PC-9 (cell line): ENCODE measurements at regions not wholly inside any gene's neighbourhood (a gene's known extent, or its start where the extent isn't known, plus 50 kb on each side); places are given as distances from the start of the nearest gene placed in this dataset.
A peak's percentile ranks its signal among the peaks of the same experiment; 100 is the strongest.

Experiments used
- BruUV-seq: library from RNA; stranded (reverse); fragments of 400-500 nt; replicated peaks from 2 replicates; lab custom pipeline; 2021; lab: Mats Ljungman, UMichigan
- CTCF ChIA-PET: fragments of 300-600 bp; sonication (Branson Sonifier 250); formaldehyde crosslinking; loops from one replicate; lab custom pipeline; 2022; ENCODE audit warnings: antibody characterized with exemption; lab: Charles Lee
- POLR2A ChIA-PET: fragments of 300-600 bp; sonication (Branson Sonifier 250); formaldehyde crosslinking; loops from one replicate; lab custom pipeline; 2022; ENCODE audit warnings: antibody characterized with exemption; ENCODE audit not compliant: unreplicated experiment; lab: Charles Lee
- DNase-seq, 2 experiments: peaks; one replicate each; pipeline versions ENCODE4 v3.0.0 to v3.0.0-alpha.2; 2015 to 2022; ENCODE audit warnings: mixed read lengths in 1 of 2
- H2AFZ ChIP-seq: fragments of 200-600 bp; sonication (generic); 2 replicates; pipeline ENCODE4 v1.8.1; 2017; ENCODE audit warnings: antibody characterized with exemption
- H3F3A ChIP-seq: fragments of 200-600 bp; sonication (generic); 2 replicates; pipeline ENCODE4 v1.8.1; 2017; ENCODE audit warnings: antibody characterized with exemption, mild to moderate bottlenecking, low read depth; ENCODE audit not compliant: insufficient read depth
- H3K27ac ChIP-seq: fragments of 200-600 bp; sonication (generic); 2 replicates; pipeline ENCODE4 v1.6.1; 2016; ENCODE audit warnings: mixed run types
- H3K27me3 ChIP-seq: fragments of 200-600 bp; sonication (generic); 2 replicates; pipeline ENCODE4 v1.6.1; 2016; ENCODE audit warnings: low read depth, mixed run types; ENCODE audit not compliant: insufficient read depth
- H3K36me3 ChIP-seq: fragments of 200-600 bp; sonication (generic); 2 replicates; pipeline ENCODE4 v1.6.1; 2016; ENCODE audit warnings: low read depth, mixed run types
- H3K4me1 ChIP-seq: fragments of 200-600 bp; sonication (generic); replicated peaks from 2 replicates; pipeline ENCODE4 v1.6.1; 2016; ENCODE audit warnings: mixed run types; ENCODE audit not compliant: insufficient read depth
- H3K4me2 ChIP-seq: fragments of 200-600 bp; sonication (generic); 2 replicates; pipeline ENCODE4 v1.6.1; 2017; ENCODE audit warnings: mixed run types
- H3K4me3 ChIP-seq: fragments of 200-600 bp; sonication (generic); 2 replicates; pipeline ENCODE4 v1.6.1; 2016; ENCODE audit warnings: mixed run types
- H3K79me2 ChIP-seq: fragments of 200-600 bp; sonication (generic); 2 replicates; pipeline ENCODE4 v1.6.1; 2017; ENCODE audit warnings: low read depth, mixed run types
- H3K9me2 ChIP-seq: fragments of 200-600 bp; sonication (generic); 2 replicates; pipeline ENCODE4 v1.8.1; 2017; ENCODE audit warnings: mild to moderate bottlenecking; ENCODE audit not compliant: insufficient read depth
- H3K9me3 ChIP-seq: fragments of 200-600 bp; sonication (generic); 2 replicates; pipeline ENCODE4 v1.8.1; 2016; ENCODE audit warnings: low read depth; ENCODE audit not compliant: insufficient read depth
- H4K20me1 ChIP-seq: fragments of 200-600 bp; sonication (generic); 2 replicates; pipeline ENCODE4 v1.8.1; 2017; ENCODE audit not compliant: insufficient read depth
- EZH2 ChIP-seq: fragments of 200-600 bp; sonication (generic); IDR thresholded peaks from 2 replicates; pipeline ENCODE4 v1.8.0; 2017; ENCODE audit warnings: antibody characterized with exemption, low read depth
- intact Hi-C: fragments of 100-400 bp; cut with micrococcal nuclease; formaldehyde crosslinking; loops from one replicate; pipeline ENCODE4 v1.10.0; 2022; ENCODE audit not compliant: unreplicated experiment
- TF ChIP-seq, protein P1 (sequence below): fragments of 200-600 bp; sonication (generic); conservative IDR thresholded peaks from 2 replicates; pipeline ENCODE4 v1.6.1; 2017; ENCODE audit warnings: mixed run types, antibody characterized with exemption, mild to moderate bottlenecking, moderate library complexity

DNA sequence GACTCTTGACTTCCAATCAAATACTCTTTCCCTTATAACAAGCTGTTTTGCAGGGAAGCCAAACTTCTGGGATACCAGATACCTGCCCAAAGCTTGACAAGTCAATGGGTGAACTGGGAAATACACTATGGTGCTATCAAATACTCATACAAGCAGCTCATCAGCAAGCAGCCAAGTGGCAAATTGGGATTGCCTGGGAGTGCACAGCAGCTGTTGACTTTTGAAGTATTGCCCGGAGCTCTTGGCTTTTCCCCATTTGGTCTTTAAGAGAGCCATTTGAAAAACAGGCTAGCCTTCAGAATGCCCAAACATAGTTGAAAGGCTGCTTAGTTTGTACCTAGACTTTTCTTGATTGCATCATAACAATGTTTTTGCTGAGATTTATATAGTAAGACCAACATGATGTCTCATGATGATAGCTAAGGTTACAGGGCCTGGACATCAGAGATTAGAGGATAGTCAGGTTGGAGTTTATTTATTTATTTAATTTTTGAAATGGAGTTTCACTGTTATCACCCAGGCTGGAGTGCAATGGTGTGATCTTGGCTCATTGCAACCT, 210.1 kb upstream of the ZNF608 start:
- H3K36me3 ChIP-seq = no peaks in the 10 kb centered on the region
- H3K27me3 ChIP-seq = no peaks in the 10 kb centered on the region
- H3K9me3 ChIP-seq = no peaks in the 10 kb centered on the region
- H3K9me2 ChIP-seq = no peaks in the 10 kb centered on the region
- TF ChIP-seq, protein P1, sequence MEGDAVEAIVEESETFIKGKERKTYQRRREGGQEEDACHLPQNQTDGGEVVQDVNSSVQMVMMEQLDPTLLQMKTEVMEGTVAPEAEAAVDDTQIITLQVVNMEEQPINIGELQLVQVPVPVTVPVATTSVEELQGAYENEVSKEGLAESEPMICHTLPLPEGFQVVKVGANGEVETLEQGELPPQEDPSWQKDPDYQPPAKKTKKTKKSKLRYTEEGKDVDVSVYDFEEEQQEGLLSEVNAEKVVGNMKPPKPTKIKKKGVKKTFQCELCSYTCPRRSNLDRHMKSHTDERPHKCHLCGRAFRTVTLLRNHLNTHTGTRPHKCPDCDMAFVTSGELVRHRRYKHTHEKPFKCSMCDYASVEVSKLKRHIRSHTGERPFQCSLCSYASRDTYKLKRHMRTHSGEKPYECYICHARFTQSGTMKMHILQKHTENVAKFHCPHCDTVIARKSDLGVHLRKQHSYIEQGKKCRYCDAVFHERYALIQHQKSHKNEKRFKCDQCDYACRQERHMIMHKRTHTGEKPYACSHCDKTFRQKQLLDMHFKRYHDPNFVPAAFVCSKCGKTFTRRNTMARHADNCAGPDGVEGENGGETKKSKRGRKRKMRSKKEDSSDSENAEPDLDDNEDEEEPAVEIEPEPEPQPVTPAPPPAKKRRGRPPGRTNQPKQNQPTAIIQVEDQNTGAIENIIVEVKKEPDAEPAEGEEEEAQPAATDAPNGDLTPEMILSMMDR = no peak
- no peak for TF ChIP-seq EZH2
- H3K4me3 ChIP-seq = no peak overlapping the region
- H4K20me1 ChIP-seq = no peaks in the 10 kb centered on the region
- BruUV-seq = no TSS peak
- H3F3A ChIP-seq = no peaks in the 10 kb centered on the region
- no peaks in the 10 kb centered on the region for H3K4me1 ChIP-seq
- H3K4me2 ChIP-seq = no peak overlapping the region
- intact Hi-C loops = no loop called here
- no peak for DNase-seq
- POLR2A ChIA-PET = no interaction called here
- no peak overlapping the region for H3K27ac ChIP-seq
- H3K79me2 ChIP-seq = no peaks in the 10 kb centered on the region
- CTCF ChIA-PET = no interaction called here
- H2AFZ ChIP-seq = no peak overlapping the region

DNA sequence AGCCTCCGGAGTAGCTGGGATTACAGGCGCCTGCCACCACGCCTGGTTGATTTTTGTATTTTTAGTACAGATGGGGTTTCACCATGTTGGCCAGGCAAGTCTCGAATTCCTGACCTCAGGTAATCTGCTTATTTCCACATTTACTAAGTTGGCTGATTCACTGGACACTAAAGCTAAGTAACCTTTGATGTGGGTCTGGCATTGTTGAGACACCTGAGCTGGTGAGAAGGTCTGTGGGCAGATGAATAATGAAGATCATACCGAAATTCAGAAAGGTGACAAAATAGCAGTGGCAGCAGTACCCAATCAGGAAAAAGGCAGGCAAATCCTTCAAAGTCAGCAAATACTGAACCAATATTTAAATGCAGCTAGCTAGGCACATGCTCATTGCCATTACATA, 210.6 kb upstream of the ZNF608 start:
- CTCF ChIA-PET = no interaction called here
- BruUV-seq = no TSS peak

GRCh38 chr5:124960266-124960665, 213.8 kb upstream of the ZNF608 start:
- peaks cover 3% of the 10 kb centered on the region; the same call in 1 of the 2 replicates for H3F3A ChIP-seq
- no peaks in the 10 kb centered on the region for H3K27me3 ChIP-seq
- no peaks in the 10 kb centered on the region for H3K79me2 ChIP-seq
- H3K4me1 ChIP-seq = peaks cover 19% of the 10 kb centered on the region
- ChIA-PET POLR2A (no interaction called here), CTCF (no interaction called here)
- H3K4me3 ChIP-seq = no peak overlapping the region
- H3K9me3 ChIP-seq = no peaks in the 10 kb centered on the region
- no peak for TF ChIP-seq EZH2
- TF ChIP-seq, protein P1 = no peak
- H2AFZ ChIP-seq = no peak overlapping the region
- no peaks in the 10 kb centered on the region for H3K36me3 ChIP-seq
- no peaks in the 10 kb centered on the region for H4K20me1 ChIP-seq
- no peak overlapping the region for H3K27ac ChIP-seq
- no TSS peak for BruUV-seq
- no peak overlapping the region for H3K4me2 ChIP-seq
- no peak for DNase-seq
- intact Hi-C loops = no loop called here
- no peaks in the 10 kb centered on the region for H3K9me2 ChIP-seq

More for the DNA sequence above, 210.6 kb upstream of the ZNF608 start:
- H3K4me1 ChIP-seq = no peaks in the 10 kb centered on the region
- TF ChIP-seq EZH2 = no peak
- intact Hi-C loops = no loop called here
- POLR2A ChIA-PET = no interaction called here
- H3K9me2 ChIP-seq = no peaks in the 10 kb centered on the region
- DNase-seq = peak in 1 of 2 experiments; percentile 67
- no peaks in the 10 kb centered on the region for H3F3A ChIP-seq
- no peaks in the 10 kb centered on the region for H3K36me3 ChIP-seq
- no peaks in the 10 kb centered on the region for H3K9me3 ChIP-seq
- H3K79me2 ChIP-seq = no peaks in the 10 kb centered on the region
- no peak overlapping the region for H2AFZ ChIP-seq
- H3K4me3 ChIP-seq = no peak overlapping the region
- no peaks in the 10 kb centered on the region for H3K27me3 ChIP-seq
- no peak overlapping the region for H3K27ac ChIP-seq
- H3K4me2 ChIP-seq = no peak overlapping the region
- no peaks in the 10 kb centered on the region for H4K20me1 ChIP-seq

- H3K9me3 ChIP-seq = no peaks in the 10 kb centered on the region
- CTCF ChIA-PET = no interaction called here
- H3K9me2 ChIP-seq = no peaks in the 10 kb centered on the region
- peaks cover 19% of the 10 kb centered on the region for H3K4me1 ChIP-seq
- POLR2A ChIA-PET = no interaction called here
- H3K27ac ChIP-seq = no peak overlapping the region
- TF ChIP-seq, protein P1 = no peak
- no peak for TF ChIP-seq EZH2
- H3K79me2 ChIP-seq = no peaks in the 10 kb centered on the region
- H4K20me1 ChIP-seq = no peaks in the 10 kb centered on the region
- no peaks in the 10 kb centered on the region for H3K27me3 ChIP-seq
- H3K36me3 ChIP-seq = no peaks in the 10 kb centered on the region
- H3K4me3 ChIP-seq = no peak overlapping the region
- peaks cover 3% of the 10 kb centered on the region; the same call in 1 of the 2 replicates for H3F3A ChIP-seq
- no peak overlapping the region for H3K4me2 ChIP-seq
- DNase-seq = no peak
- intact Hi-C loops = no loop called here
- no peak overlapping the region for H2AFZ ChIP-seq
- BruUV-seq = no TSS peak
Observed at GRCh38 chr5:124961521-124961920, 215.1 kb upstream of the ZNF608 start.
